Right kidney (tissue), 1 donor: ENCODE measurements at regions not wholly inside any gene's neighbourhood (a gene's known extent, or its start where the extent isn't known, plus 50 kb on each side); places are given as distances from the start of the nearest gene placed in this dataset.

Experiments
- DNase-seq: peaks from one replicate; pipeline ENCODE4 v3.0.0-alpha.2; 2016

DNA sequence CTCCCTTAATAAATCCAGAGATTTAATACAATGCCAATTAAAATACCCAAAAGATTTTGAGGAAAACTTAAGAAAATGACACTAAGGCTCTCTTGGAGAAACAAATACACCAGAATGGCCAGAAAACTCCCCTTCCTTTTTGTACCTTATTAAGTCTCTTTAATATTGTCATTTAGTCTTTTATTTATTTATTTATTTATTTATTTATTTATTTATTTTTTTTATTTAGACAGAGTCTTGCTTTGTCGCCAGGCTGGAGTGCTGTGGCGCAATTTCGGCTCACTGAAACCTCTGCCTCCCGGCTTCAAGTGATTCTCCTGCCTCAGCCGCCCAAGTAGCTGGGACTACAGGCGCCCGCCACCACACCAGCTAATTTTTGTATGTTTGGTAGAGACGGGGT lies 210.6 kb downstream of the DACT1 start:
- DNase-seq, result no peak

DNA sequence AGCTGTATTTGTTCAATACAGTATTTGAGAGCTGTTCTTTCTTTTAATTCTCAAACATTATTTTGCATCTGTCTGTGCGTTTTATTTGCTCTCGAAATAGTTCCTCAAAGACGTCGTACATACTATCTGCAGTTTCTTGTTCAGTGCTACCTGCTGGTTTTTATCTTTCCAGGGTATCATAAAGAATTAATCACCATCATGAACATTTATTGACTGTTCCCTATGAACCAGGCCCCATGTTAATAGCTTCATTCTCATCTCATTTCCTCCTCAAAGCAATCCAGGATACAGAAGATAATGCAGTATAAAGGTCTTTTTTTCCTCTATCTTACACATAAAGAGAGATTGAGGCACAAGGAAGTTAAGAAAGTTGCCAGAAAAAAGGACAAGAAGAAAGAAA lies 211.8 kb downstream of the DACT1 start:
- no peak for DNase-seq

DNA sequence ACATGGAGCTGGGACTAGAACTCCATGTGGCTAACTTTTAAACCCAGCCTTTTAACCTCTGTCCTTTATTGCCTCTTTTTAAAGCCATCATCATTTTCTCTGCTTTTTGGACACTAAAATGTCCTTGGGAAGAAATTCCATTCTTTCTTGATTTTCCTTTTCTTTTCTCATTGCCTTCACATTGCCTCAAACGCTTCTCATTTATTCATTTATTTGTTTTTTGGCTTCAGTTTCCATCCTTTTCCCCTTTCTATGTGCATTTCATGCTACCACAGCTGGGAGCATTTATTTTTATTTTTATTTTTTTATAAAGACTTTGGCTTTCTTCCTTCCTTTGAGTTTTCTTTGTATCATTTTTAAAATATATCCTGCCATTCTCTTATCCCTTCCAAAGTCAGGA lies 212.2 kb downstream of the DACT1 start:
- DNase-seq, result no peak

DNA sequence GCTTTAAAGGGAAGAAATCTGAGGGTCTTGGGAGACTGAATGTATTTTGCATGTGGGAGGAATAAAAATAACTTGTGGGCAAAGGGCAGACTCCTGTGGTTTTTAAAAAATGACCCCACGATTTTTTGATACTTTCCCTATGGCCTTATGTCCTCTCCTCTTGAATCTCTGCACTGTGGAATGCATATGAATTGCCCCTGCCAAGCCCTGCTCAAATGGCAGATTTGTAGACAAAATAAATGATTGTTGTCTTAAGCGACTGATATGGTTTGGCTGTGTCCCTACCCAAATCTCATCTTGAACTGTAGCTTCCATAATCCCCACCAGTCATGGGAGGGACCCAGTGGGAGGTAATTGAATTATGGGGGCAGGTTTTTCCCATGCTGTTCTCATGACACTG lies 223.8 kb downstream of the DACT1 start:
- no peak for DNase-seq

DNA sequence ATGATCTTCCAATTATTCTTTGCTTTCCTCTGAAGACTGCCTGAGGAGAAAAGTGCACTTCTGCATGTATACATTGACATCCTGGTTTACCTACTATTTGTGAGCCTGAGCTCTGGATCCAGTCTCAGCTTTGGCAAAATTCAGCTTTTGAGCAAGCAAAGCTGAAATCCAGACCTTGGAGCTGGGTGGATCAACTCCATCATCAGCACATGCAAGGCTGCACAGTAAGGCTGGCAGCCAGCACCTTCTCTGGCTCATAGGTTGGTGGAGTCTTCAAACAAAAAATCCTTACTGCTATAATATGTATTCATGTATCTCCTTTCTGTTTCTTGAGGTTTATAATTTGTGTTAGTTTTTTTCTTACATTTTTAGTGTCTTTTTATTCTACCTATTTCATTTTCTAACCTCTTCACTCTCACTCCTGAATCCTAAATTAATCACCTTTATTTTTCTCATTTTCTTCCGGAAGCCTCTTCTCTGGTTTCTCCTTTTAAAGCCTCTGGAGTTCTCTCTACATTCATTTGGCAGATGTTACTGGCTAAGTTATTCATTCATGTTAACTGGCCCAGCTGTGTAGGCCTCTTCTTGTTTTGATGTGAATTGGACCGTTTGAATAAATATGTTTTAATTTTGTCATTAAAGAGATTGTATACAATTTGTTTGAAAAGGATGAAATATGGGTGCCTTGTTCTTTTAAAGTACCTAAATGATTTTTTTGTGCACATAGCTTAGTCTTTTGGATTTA lies 224.8 kb downstream of the DACT1 start:
- DNase-seq, result no peak

DNA sequence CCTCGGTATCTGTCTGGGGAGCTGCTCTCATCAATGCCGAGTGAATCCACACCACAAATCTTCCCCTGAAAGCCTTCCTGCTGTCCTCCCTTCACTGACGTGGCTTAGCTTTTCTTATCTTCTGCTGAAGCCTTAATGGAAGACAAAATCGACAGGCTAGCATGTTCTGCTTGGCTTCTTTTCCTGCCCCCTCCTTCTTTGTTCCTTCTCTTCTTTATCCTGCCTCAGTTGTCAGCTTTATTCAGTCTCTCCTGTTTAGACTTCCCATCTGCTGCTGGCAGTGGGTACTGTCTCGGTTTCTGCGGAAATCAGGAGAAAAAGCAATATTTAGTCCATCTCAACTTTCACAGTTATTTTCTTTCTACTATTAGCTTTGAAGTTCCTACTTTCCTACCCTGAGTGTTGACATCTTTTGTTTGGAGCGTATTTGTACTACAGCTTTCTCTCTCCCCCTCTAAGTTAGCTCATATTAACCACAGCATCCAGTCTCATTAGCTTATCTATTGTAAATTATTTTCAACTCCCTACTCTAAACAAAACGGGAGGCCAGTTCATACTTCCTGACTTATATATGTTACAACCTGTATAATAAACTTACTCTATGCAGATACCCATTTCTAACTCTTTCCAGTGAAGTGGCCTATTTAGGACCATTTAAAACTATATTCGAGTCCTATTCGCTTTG lies 226.0 kb downstream of the DACT1 start:
- DNase-seq, result no peak

DNA sequence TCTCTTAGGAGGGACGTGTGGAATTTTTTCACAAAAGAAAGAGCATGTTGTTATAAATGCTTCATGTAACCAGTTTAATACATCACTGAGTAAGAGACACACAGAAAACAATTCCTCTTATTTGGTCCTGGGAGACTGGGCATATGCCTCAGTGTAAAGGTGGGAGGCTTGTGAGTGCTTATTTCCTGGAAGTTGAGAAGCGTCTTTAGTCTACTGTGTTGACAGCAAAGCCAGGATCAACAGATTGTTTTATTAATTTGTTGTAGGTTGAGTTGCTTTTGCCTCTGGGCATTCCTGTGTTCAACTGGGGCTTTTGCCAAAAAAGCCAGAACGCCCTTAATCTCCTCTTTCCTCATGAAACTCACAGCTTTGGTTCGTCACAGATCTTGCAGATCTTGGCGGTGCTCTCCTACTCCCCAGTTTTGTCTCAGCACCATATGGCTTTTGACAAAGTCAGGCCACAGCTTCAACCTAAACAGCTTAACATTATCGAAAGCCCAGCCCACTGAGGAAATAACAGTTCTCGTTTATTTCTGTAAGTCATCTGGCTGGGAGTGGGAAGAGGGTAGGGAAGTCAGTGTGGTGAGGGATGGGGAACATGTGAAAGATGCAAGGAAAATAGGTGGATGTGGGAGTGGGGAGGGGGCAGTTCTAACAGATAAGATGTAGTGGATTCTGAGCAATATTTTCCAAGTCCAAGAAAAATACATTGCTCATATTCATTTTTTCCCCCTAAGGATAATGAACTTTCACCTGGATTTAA lies 227.2 kb downstream of the DACT1 start:
- peak; percentile 55 for DNase-seq

DNA sequence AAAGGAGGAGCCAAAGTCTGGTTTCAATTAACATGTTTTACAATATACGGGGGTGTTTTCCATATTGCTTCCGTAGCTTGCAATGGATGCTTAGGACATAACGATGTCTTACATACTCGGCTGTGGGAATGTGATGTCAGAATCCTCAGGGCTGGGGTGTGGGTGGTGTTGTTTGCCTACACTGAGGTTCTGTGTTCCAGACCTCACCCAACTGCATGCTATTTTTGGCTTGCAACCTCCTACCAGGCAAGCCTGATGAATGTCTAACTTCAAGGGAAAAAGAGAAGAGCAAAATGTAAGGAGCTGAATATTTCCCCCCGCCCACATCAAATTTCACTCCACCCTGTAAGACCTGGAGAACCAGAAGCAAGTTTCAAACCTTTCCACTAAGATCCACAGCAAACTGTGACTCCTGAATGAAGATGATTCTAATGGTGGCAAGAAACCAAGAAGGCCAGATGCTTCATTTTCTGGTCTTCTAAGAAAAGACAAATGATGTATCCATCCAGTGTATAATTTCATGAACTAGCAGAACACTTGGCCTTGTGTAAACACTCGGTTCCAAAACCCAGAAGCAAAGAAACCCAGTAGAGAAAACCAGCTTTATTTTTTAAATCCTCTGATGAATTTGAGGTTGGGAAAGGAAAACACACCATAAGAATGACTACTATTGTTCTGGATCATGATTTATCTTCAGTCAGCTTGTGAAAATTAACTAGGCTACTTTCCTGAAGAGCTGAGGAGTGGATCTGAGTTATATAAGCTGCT lies 227.9 kb downstream of the DACT1 start:
- DNase-seq, result no peak

DNA sequence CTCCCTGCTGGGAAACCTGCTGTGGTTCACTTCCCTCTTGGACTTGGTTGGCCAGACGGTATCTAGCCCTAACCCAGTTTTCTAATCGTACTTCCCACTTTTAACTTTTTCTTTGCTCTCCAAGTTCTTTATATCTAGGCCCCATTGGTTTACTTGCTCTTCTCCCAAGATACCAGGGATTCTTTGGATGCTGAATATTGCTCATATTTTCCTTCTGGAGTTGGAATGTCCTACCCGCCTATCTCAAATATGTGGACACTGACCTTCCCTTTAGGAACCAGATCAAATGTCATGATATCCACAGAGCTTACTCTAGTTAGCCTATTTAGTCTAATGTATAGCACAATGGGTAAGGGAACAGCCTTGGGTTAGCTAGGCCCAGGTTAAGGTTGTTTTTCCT lies 228.6 kb downstream of the DACT1 start:
- no peak for DNase-seq

DNA sequence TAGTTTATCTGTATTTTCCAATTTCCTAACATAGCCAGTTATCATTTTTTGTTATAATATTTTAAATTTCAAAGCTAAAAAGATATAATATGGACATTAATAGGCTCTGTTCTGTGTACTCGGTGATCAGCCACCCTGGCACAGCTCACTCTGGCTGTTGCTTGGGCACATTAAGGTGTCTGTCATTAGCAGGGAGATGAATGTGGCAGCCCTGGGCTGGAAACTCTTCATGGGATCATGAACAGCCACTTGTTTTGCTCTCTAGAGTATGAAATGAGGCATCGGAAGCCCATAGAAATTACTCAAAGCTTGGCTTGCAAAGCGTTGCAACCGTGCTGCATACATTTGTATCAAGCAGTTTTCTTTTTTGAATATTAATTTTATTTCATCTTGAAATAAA lies 233.2 kb downstream of the DACT1 start:
- DNase-seq, result no peak

DNA sequence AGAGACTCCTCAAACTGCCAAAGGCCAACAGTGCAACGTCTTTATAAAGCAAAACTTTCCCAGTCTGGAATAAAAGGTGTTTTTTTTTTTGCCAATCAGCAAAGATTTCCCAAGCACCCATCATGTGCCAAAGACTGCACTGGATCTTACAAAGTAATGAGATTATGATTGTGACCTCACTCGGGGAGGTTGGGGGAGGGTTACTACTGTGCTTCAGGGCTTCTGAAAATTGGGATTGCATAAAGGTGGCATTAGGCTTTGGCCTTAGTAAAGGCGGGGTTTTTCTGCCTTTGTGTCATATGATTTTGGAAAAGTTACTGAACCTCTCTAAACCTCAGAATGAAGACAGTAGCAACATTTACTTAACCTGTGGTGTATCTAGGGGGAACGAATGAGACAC lies 233.8 kb downstream of the DACT1 start:
- no peak for DNase-seq

DNA sequence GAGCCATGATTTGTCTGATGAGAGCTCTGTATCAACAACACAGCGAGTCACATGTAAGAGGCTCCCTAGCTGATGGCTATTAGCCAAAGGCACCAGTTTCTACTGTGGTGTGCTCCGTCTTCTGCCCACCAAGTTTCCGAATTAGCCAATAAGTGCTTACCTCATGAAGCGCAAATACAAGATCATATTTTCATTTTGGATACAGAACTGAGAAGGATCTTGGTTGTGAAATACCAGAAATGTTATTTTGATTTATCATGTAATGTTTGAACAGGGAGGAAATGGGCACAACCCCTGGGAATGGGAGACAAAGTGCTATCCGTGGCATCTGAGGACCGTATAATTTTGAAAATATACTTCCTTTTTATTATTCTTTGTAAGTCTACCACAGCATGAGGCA lies 234.3 kb downstream of the DACT1 start:
- no peak for DNase-seq

DNA sequence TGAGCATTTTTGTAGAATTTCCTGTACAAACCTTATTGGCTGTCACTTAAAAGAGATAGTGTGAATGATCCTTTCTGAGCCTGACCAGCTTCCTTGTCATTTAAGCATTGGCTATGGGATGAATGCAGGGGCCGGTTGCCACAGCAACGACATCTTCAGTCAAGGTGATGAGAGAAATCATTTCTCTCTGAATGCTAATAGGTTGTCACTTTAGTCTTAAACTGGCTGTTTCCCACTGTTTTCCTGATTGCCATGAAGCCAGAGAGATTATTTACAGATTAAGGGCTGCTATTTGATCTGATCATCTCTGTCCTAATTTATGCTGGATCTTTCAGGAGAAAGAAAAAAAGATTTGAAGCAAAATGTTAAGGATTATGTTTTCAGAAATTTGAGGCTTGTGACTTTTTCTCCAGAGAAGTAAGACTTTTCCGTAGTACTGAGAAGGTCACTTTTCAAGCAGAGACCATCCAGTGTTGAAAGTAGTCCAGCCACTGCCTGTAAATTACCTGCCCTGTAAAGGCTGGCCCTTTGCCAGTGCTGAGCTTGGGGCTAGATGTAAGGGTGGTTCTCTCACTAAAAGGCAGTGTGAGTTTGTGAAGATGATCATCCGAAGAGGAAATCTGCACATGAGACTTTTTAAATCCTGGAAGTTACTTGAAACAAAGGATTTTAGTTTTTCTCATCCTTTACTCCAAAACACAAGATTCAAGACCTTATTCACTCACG lies 235.6 kb downstream of the DACT1 start:
- no peak for DNase-seq

DNA sequence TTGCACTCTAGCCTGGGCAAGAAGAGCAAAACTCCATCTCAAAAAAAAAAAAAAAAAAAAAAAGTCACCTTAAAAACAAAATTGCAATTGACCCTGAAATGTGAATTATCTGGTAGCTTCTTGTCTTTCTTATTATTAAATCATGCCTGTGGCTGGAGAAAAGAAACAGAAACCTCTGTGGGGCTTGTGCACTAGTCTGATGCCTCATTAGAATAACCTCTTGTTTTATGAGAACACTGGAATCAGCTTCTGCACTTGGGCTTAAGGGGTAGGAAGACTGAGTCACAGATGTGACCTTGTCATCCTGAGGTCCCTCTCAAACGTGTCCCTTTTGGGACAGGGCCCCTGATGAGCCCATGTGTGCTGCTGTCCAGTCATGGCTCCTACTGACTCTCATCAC lies 237.9 kb downstream of the DACT1 start:
- DNase-seq, result no peak

DNA sequence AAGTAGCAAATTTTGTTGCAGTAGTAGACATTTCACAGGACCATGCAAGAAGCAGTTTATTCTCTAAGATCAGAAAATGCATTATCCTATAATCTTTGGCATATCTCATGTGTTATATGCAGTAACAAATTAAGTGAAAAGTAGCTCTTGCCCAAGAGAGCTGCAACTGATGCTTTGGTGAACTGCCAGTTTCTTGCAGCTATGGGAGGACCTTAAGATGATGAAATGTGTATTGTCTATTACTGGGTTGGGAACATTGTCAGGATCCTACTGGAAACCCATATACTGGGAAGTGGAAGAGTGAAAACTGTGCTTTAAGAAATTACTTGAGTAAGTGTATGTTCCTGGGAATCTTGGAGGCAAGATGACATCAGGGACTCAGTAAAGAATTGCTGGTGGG lies 238.8 kb downstream of the DACT1 start:
- no peak for DNase-seq

DNA sequence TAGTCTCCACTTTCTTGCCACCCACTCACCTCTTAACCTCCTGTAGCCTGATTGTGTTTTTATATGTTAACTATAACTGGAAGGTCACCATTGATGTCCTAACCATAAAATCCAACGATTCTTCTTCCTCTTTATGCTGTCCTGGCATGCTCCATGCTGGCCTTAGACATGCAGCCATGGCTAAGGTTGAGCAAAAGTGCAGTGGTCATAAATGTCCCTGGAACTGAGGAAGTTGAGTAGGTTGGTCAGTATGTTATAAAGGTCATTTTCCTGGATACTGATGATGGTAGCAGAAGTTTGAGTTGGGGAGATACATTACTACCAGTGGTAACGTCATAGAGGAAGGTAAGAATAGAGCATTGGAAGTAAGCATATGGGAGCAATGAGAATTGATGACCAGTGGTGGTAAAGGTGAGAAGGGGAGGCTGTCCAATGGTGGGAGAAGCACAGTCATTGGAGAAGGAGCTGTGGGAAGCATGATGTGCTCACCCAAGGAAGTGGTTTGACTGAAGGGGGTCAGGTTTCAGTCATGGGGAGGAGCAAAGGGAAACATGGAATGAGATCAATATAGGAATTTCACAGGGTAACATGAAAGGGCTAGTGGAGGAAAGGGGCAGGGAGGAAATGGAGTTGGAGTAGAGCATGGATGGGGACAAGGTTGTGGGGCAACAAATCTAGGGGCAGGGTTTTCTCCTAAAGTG lies 240.8 kb downstream of the DACT1 start:
- no peak for DNase-seq

DNA sequence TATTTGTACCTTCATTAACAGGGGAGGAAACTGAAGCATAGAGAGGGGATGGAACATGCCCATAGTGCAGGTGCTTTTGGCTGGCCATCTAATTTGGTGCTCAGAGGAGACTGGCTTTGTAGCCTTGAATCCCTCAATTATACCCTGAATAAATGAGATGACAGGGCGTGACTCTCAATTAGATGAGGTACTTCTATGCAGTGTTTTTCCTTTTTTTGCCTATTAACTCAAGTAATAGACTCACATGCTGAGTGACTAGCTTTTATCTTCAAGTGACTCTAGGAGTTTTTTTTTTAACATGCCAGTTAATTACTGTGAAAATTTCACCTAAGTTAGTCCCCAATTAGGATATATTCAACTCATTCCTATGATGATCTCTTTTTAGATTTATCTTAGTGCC lies 243.7 kb downstream of the DACT1 start:
- no peak for DNase-seq

DNA sequence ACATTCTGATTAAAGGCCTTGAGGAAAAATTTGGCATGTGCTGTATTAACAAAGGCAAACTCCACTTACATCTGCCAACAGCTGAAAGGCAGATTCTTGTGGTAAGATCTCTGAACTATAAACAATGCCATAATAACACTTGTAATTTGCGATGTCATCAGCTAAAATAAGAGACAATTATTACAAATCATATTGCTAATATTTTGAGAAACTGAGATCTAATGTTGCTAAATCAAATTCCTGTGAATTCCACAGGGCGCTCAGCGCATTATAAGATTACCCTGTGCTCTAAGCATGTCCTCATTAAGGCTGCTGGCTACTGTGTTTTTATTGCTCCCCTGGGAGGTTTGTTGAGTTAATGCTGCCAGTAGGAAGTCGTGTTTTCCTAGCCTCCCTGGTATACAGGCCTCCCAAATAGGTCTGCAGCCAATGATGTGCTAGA lies 244.8 kb downstream of the DACT1 start:
- no peak for DNase-seq

DNA sequence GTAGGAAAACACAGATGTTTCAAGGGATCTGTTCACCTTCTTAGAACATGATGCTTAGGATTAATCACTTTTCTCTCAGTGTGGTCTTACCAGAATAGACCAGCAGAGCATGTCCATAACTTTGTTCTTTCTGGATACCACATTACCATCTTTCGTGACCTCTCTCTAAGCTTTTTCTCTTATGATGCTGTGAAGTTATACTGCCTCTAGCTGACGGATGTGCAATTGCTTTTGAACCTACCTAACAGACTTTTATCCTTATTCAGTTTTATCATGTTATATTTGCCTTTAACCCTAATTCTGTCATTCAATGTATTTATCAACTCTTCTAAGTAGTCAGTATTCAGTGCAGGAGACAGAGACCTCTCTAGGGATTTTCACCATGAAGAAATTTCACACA lies 246.7 kb downstream of the DACT1 start:
- DNase-seq, result no peak

DNA sequence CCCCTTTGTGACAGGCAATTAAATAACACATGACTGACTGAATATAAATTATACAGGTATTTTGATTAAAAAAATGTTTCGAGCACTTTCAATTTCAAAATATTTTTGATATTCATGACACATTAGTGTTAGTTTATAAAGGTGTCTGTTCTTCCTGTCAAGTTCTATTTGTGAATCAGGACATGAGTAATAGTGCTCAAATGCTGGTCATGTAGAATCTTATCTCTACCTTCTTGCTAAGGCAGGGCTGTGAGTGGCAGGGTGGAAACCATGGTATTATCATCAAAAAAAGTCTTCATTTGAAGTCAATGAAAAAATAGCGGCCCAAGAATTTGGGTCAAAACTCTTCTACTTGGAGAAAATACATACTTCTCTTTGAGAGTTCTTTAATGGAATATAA lies 250.2 kb downstream of the DACT1 start:
- DNase-seq, result no peak

DNA sequence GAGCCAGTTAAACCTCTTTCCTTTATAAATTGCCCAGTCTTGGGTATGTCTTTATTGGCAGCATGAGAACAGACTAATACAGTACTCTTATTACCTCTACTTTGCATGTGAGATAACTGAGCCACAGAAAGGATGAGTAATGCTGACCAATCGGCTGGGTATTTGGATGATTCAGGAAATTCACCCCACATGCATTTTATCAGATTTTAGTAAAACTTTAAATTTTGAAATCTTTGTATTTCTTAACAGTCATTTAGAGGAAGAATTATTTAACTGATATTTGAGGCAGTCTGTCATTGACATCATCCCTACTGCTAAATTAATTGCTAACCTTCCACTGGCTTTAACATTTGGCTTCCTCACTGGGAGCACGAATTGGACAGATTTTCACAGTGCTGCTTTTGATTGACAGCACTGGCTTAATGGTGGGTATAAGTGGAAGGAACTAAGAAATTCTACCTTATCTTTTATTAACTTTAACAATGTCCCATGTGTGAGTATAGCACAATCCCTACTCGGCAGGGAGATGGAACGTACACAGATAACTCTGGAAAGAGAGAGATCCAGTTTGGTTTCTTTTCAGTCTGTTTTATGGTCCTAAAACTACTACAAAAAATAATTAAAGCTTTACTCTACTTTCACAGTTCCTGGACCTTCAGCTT lies 261.0 kb downstream of the DACT1 start:
- DNase-seq, result no peak
